GM21515 (cell line): ENCODE measurements at regions not wholly inside any gene's neighbourhood (a gene's known extent, or its start where the extent isn't known, plus 50 kb on each side); places are given as distances from the start of the nearest gene placed in this dataset.

ENCODE experiments used
- ATAC-seq: cut with Tn5 transposase; IDR thresholded peaks from one replicate; pipeline ENCODE4 v1.9.1; 2021; ENCODE audit not compliant: unreplicated experiment

DNA sequence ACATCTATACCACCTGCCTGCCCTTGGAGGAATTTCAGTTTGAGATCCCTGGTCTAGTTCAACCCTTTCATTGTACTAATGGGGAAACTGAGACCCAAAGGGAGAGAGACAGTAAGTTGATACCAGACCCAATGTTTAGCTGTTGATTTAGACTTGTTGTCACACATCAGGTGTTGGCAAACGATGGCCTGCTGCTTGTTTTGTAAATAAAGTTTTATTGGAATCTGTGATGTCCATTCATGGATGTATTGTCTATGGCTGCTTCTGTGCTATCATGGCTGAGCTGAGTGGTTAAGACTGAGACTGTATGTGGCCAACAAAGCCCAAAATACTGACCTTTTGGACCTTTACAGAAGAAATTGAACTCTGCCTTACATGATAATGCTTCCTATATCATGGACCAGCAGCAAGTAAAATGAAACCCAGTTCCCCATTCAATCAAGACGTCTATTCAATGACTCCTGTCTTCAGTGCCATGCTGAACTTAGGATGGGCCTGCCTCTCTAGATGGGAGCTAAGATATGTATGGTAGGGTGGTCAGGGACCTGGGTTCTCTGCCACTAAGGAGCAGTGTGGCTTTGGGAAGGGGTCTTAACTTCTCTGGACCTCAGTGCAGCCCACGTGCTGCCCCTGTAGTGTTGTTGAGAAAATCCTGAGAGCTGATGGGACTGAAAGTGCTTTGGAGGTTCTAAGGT is 111.0 kb downstream of the IRX5 start:
- no peak for ATAC-seq

DNA sequence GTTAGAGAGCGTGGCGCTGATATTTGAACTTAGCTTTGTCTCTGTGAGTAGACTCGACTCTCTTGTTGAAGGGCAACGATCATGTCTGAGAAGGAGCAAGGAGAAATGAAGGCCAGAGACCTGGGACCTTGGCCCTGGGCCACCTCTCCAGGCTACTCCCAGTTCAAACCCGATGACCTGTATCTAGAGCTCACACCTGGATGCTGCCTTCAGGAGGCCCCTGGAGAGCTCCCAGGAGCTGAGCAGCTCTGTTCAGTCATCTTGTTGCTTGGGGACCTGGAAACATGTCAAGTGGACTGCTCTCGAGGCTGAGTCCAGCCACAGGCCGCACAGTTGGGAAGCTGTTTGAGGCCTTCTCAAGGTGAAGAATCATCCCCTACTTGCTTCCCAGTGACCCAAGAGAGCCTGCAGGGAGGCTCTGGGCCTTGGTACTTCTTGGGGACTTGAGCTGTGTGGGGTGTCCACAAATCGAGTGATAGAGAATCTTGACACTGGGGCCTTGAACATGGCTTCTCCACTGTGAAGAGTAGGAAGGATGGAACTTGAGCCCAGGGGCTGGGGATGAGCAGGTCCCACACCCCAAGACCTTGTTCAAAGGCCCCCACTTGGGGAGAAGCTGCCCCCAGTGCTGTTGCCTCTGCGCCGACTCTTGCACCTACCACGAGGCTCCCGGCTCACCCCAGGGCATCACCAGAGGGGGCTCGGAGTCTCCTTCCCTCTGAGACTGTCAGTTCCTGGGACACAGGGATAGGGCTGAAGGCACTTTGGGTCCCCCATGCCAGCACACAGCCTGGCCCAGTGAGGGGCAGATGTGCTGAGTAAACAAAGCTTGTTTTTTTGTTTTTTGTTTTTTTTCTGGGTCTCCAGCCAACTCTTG is 112.1 kb downstream of the IRX5 start:
- no peak for ATAC-seq

- no peak for ATAC-seq
Measured at GRCh38 chr16:55043499-55043898, 112.8 kb downstream of the IRX5 start.

GRCh38 chr16:55044201-55044975 is 113.7 kb downstream of the IRX5 start:
- ATAC-seq = no peak

DNA sequence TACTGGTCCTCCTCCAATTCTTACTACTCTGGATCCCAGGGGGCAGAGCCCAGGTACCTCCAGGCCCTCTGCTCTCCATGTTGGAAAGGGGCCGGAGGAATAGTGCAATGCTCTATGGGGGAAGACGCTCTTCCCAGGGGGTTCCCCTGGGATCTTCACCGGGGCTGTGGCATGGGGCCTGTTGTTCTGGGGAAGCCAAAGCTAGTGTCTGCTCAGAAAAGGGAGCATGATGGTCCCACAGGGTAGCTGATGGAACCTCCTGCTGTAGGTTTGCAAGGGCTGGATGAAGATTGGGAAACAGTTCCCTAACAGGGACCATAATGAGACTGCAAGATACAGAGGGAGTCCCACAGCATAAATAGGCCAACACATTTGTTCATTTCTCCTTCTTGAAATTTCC is 114.7 kb downstream of the IRX5 start:
- no peak for ATAC-seq

DNA sequence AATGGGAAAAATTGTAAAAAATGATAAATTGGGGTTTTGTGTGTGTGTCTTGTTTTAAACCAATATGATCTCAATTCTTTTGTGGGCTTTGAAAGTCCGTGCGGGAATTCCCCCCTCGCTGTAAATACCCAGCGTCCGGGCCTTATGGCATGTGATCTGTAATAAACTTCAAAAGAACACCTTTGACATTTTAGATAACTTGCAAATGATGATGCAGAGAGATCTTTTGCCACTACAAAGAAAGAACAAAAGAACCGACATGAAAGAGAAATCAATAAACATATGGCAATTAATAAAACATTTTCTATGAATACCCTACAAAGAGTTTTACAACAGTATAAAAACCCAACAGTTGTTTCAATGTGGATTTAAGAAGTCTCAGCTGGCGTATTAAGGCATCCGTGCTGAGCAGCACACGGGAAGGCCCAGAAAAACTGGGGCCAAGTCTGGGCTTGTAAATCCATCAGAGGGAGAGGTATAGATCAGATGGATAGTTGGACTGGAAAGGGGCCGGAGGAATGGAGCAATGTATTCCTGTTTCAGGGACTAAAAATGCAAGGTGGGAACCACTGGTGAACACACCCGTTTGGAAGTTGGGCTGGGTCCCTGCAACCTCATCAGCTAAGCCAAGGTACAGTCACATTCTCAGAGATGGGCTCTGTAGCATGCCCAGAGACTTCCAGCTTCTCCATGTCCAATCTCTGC is 115.2 kb downstream of the IRX5 start:
- no peak for ATAC-seq

DNA sequence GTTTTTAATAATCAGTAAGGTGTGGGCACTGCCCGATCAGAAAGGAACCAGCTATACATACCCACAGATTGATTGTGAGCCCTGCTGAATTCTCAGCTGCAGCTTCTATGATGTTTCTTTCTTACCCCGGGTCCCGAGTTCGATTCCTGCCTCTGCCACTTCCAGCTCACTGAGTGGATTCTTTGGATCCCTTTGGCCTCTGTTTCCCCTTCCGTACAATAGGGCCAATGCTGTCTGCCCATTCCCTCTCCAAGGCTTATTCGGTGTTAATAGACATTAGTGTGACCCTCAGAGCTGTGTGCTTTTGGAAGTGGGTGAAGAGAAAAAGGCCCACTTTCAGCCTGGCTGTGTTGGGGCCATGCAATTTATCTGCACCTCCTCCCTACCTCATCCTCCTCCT is 115.8 kb downstream of the IRX5 start:
- ATAC-seq = no peak

DNA sequence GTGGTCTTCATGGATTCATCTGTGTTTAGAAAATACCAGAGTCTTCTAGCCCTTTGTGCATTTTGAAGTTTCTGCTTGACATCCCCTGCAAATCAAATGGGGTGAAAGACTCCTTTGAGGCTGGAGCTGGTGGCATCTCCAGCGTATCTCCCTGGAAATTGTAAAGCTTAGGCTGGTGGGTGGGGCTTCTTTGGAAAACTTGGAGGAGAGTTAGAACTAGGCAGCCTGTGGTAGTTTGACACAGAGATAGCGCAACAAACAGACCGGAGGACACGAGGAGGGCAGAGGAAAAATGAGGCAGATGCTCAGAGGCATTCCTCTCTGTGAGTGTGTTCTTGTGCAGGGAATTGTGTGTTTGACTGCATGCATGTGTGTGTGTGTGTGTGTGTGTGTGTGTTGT is 116.3 kb downstream of the IRX5 start:
- ATAC-seq = no peak

DNA sequence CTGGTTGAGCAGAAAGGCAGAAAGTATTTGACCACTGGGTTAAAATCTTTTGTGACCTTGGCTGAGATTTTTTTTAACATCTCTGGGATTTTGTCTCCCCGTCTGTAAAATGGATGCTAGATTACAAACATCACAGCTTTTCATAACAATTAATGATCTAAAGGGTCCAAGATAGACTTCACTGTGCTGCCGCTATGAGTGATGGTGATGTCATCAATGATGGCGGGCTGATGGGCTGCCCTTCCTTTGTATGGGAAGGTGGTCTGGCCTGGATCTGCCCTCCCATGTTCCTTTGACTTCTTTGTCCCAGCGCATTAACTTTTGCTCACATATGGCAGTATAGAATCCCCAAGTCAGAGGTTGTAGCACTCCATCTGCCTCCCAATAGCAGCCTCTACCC is 116.7 kb downstream of the IRX5 start:
- ATAC-seq = no peak

- no peak for ATAC-seq
Measured at GRCh38 chr16:55047903-55048497, 117.3 kb downstream of the IRX5 start.

DNA sequence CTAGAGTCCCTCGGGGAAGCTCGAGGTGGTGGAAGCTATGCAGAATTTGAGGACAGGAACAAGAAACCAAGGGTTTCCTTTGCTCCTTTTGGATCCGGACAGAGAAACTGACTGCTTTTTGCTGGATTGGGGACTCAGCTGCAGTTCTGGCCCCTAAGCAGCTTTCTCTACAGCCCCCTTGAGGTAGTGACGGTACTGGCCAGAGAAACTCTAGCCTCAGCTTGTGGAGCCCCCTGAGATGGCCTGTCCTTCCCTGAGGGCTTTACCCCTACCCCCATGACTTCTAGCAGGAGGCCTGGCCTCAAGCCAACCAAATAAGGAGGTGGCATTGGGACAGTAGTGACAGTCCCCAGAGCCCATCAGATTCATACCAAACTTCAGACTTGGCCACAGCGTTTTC is 118.1 kb downstream of the IRX5 start:
- ATAC-seq = no peak

GRCh38 chr16:55051571-55052347 is 121.1 kb downstream of the IRX5 start:
- ATAC-seq = no peak

- ATAC-seq = no peak
Measured at GRCh38 chr16:55052348-55052734, 121.7 kb downstream of the IRX5 start.

GRCh38 chr16:55052741-55053415 is 122.2 kb downstream of the IRX5 start:
- ATAC-seq = no peak

- ATAC-seq = no peak
Measured at GRCh38 chr16:55055262-55055661, 124.6 kb downstream of the IRX5 start.

- no peak for ATAC-seq
Measured at GRCh38 chr16:55056585-55057401, 126.1 kb downstream of the IRX5 start.

GRCh38 chr16:55057866-55058265 is 127.2 kb downstream of the IRX5 start:
- ATAC-seq = no peak

GRCh38 chr16:55058576-55058975 is 127.9 kb downstream of the IRX5 start:
- ATAC-seq = no peak

GRCh38 chr16:55059146-55059545 is 128.5 kb downstream of the IRX5 start:
- no peak for ATAC-seq
